GM23248 (cell line): ENCODE measurements at regions not wholly inside any gene's neighbourhood (a gene's known extent, or its start where the extent isn't known, plus 50 kb on each side); places are given as distances from the start of the nearest gene placed in this dataset.

Experiments used
- DNase-seq: peaks from one replicate; pipeline ENCODE4 v3.0.0-alpha.2; 2015
- H2AFZ ChIP-seq: fragments of 200-600 bp; sonication (generic); 2 replicates; pipeline ENCODE4 v1.6.1; 2016; ENCODE audit warnings: antibody characterized with exemption
- H3F3A ChIP-seq: fragments of 200-600 bp; sonication (generic); 2 replicates; pipeline ENCODE4 v1.6.1; 2016; ENCODE audit warnings: mild to moderate bottlenecking, antibody characterized with exemption, mixed run types; ENCODE audit not compliant: insufficient read depth
- H3K27ac ChIP-seq: fragments of 200-600 bp; sonication (generic); 2 replicates; pipeline ENCODE4 v1.5.1; 2016; ENCODE audit warnings: mild to moderate bottlenecking
- H3K27me3 ChIP-seq: fragments of 200-600 bp; sonication (generic); replicated peaks from 2 replicates; pipeline ENCODE4 v1.6.1; 2016; ENCODE audit warnings: mild to moderate bottlenecking; ENCODE audit not compliant: insufficient read depth
- H3K36me3 ChIP-seq: fragments of 200-600 bp; sonication (generic); 2 replicates; pipeline ENCODE4 v1.6.1; 2016; ENCODE audit warnings: low read depth, mild to moderate bottlenecking
- H3K4me1 ChIP-seq: fragments of 200-600 bp; sonication (generic); 2 replicates; pipeline ENCODE4 v1.6.1; 2016; ENCODE audit warnings: mild to moderate bottlenecking; ENCODE audit not compliant: insufficient read depth
- H3K4me2 ChIP-seq: fragments of 200-600 bp; sonication (generic); one replicate; pipeline ENCODE4 v1.6.1; 2016; ENCODE audit warnings: mild to moderate bottlenecking; ENCODE audit not compliant: unreplicated experiment
- H3K4me3 ChIP-seq: fragments of 200-600 bp; sonication (generic); 2 replicates; pipeline ENCODE4 v1.5.1; 2016; ENCODE audit warnings: mild to moderate bottlenecking
- H3K79me2 ChIP-seq: fragments of 200-600 bp; sonication (generic); 2 replicates; pipeline ENCODE4 v1.6.1; 2016; ENCODE audit warnings: mild to moderate bottlenecking; ENCODE audit not compliant: insufficient read depth
- H3K9ac ChIP-seq: fragments of 200-600 bp; sonication (generic); 2 replicates; pipeline ENCODE4 v1.6.1; 2016; ENCODE audit warnings: mild to moderate bottlenecking
- H3K9me2 ChIP-seq: fragments of 200-600 bp; sonication (generic); 2 replicates; pipeline ENCODE4 v1.6.1; 2016; ENCODE audit warnings: mixed run types, mild to moderate bottlenecking, moderate library complexity; ENCODE audit not compliant: insufficient read depth
- H3K9me3 ChIP-seq: fragments of 200-600 bp; sonication (generic); one replicate; pipeline ENCODE4 v1.6.1; 2017; ENCODE audit warnings: low read depth
- H4K20me1 ChIP-seq: fragments of 200-600 bp; sonication (generic); 2 replicates; pipeline ENCODE4 v1.6.0; 2016; ENCODE audit not compliant: insufficient read depth
- EZH2 ChIP-seq: fragments of 200-600 bp; sonication (generic); IDR thresholded peaks from 2 replicates; pipeline ENCODE4 v1.6.1; 2018; ENCODE audit warnings: antibody characterized with exemption, mild to moderate bottlenecking; ENCODE audit not compliant: insufficient read depth, poor library complexity, severe bottlenecking
- EZH2phosphoT487 ChIP-seq: fragments of 200-600 bp; sonication (generic); IDR thresholded peaks from 2 replicates; pipeline ENCODE4 v1.6.1; 2018; ENCODE audit warnings: antibody characterized with exemption, moderate library complexity, mild to moderate bottlenecking, low read depth; ENCODE audit not compliant: insufficient read depth
- WGBS, 2 experiments: methylation state at CpG; one replicate each; pipeline ENCODE4 v1.1.6; 2015 to 2017; ENCODE audit warnings: low lambda C conversion rate in 2 of 2, low coverage in 1 of 2; ENCODE audit errors: missing lambda C conversion rate in 2 of 2; 5-methylcytosine and 5-hydroxymethylcytosine counted together
- in situ Hi-C: fragments of 300-500 bp; cut with MboI; formaldehyde crosslinking; loops from 2 replicates; pipeline ENCODE4 v1.15.0; 2020

DNA sequence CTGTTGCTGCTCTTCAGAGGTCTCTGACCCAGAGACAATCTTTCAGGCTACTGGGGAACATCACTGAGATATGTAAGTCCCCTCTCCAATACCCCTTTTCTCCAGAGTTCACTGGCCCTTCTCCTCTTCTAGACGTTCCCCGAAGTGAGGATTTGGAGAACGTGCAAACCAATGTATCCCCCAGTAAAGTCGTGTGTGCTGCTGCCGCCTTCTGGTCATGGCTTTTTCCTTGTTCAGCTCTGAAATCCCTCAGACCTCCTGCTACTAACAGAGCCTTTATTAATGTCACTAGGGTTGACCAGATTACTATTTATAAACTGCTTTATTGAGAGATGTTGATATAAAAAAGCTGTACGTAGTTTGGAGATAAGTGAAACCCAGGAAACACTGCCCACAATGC, 1028.6 kb downstream of the CDH9 start:
- Histone ChIP-seq H3F3A (no peaks in the 10 kb centered on the region), H3K9ac (no peak overlapping the region), H4K20me1 (no peaks in the 10 kb centered on the region), H2AFZ (no peak overlapping the region), H3K4me3 (no peak overlapping the region), H3K27ac (no peak overlapping the region), H3K9me2 (no peaks in the 10 kb centered on the region), H3K36me3 (no peaks in the 10 kb centered on the region), H3K79me2 (no peaks in the 10 kb centered on the region), H3K27me3 (no peaks in the 10 kb centered on the region), H3K4me1 (no peaks in the 10 kb centered on the region), H3K4me2 (no peak overlapping the region), H3K9me3 (no peaks in the 10 kb centered on the region)
- in situ Hi-C loops = no loop called here
- TF ChIP-seq EZH2 = no peak
- TF ChIP-seq EZH2phosphoT487 = no peak
- WGBS, 2 experiments = 9 to 10% methylated on average over 6 of the region's 6 CpGs
- no peak for DNase-seq

DNA sequence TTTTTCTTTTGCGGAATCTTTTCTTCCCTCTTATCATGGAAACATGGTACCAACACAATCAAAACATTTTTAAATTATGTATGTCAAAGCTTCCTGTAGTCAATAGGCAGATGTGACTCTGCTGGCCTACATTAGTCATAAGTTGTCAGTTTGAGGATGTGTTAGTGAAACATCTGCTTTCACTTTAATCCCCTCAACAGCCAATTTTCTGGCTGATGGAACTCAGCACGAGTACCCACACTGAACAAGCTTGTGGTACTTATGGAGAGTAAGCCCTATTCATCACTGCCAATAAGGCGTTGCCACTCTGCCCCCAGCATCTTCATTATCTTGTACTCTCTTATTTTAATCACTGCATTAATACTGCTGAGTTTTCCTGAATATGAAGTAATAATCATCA, 1034.4 kb downstream of the CDH9 start:
- 15 to 18% methylated on average over 3 of the region's 3 CpGs for whole genome bisulfite sequencing, 2 experiments
- in situ Hi-C loops = no loop called here
- Histone ChIP-seq H4K20me1 (no peaks in the 10 kb centered on the region), H3K79me2 (no peaks in the 10 kb centered on the region), H3K4me2 (no peak overlapping the region), H3F3A (no peaks in the 10 kb centered on the region), H3K9me3 (no peaks in the 10 kb centered on the region), H3K4me3 (no peak overlapping the region), H3K9me2 (no peaks in the 10 kb centered on the region), H3K27ac (no peak overlapping the region), H3K4me1 (no peaks in the 10 kb centered on the region), H3K36me3 (no peaks in the 10 kb centered on the region), H3K27me3 (no peaks in the 10 kb centered on the region), H2AFZ (no peak overlapping the region), H3K9ac (no peak overlapping the region)
- no peak for DNase-seq
- TF ChIP-seq EZH2phosphoT487 (no peak), EZH2 (no peak)

DNA sequence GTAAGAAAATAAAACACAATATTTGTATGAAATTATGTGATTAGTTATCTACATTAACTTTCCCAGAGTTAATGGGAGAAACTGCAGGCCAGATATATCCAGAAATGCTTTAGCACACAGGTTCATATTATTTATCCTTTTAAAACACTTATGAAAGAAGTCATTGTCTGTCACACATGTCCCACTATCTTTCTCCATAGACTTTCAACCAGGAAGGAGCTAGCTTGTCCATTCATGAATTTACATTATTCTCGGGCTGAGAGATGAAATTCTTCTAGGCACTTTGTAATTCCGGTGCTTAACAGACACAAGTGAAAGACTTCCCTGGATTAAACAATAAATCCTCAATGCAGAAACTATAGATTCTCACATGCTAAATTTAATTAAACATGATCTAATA, 1043.2 kb downstream of the CDH9 start:
- Histone ChIP-seq H3K9ac (no peak overlapping the region), H3K27ac (no peak overlapping the region), H3F3A (no peaks in the 10 kb centered on the region), H3K4me3 (no peak overlapping the region), H3K79me2 (no peaks in the 10 kb centered on the region), H3K4me2 (no peak overlapping the region), H3K4me1 (no peaks in the 10 kb centered on the region), H3K36me3 (no peaks in the 10 kb centered on the region), H2AFZ (no peak overlapping the region), H3K27me3 (no peaks in the 10 kb centered on the region), H4K20me1 (no peaks in the 10 kb centered on the region), H3K9me3 (no peaks in the 10 kb centered on the region), H3K9me2 (no peaks in the 10 kb centered on the region)
- TF ChIP-seq EZH2phosphoT487 (no peak), EZH2 (no peak)
- in situ Hi-C loops = no loop called here
- WGBS, 2 experiments = 58 to 63% methylated on average over 2 of the region's 2 CpGs
- no peak for DNase-seq

DNA sequence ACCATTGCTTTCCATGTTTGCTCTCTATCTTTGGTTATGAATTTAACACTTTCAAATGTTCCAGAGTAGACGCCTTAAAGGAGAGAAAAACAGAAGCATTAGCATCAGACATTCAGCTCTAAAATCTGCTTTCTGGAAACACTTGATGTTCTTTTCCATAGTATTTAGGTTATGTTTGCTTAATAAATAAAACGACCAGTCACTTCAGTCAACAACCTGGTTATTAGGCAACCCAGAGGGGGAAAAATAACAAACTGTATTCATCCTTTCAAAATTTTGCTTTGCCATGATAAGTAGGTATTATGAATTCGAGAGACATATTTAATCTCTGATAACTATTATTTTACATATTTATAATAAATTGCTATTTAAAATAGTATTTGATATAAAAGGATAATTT, 1044.7 kb downstream of the CDH9 start:
- DNase-seq = no peak
- Histone ChIP-seq H3K9ac (no peak overlapping the region), H3K4me1 (no peaks in the 10 kb centered on the region), H3K9me2 (no peaks in the 10 kb centered on the region), H3K9me3 (no peaks in the 10 kb centered on the region), H3F3A (no peaks in the 10 kb centered on the region), H2AFZ (no peak overlapping the region), H3K79me2 (no peaks in the 10 kb centered on the region), H3K4me2 (no peak overlapping the region), H3K27ac (no peak overlapping the region), H3K36me3 (no peaks in the 10 kb centered on the region), H3K4me3 (no peak overlapping the region), H3K27me3 (no peaks in the 10 kb centered on the region), H4K20me1 (no peaks in the 10 kb centered on the region)
- in situ Hi-C loops = no loop called here
- TF ChIP-seq EZH2phosphoT487 = no peak
- WGBS, 2 experiments = 12 to 14% methylated on average over 3 of the region's 3 CpGs

DNA sequence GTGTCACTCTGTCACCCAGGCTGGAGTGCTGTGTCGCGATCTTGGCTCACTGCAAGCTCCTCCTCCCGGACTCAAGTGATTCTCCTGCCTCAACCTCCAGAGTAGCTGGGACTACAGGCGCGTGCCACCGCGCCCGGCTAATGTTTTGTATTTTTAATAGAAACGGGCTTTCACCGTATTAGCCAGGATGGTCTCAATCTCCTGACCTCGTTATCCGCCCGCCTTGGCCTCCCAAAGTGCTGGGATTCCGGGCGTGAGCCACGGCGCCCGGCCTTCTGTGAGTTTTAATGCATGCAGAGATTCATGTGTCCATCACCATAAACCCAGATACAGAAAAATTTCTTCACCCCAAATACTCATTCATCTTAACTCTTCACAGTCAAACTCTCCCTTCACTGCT, 1046.7 kb downstream of the CDH9 start:
- no peaks in the 10 kb centered on the region for H3K27me3 ChIP-seq
- H4K20me1 ChIP-seq = no peaks in the 10 kb centered on the region
- no peaks in the 10 kb centered on the region for H3K36me3 ChIP-seq
- in situ Hi-C loops = no loop called here
- H3K4me3 ChIP-seq = no peak overlapping the region
- WGBS, 2 experiments = 69 to 82% methylated on average over 18 of the region's 18 CpGs
- H3K79me2 ChIP-seq = no peaks in the 10 kb centered on the region
- no peak overlapping the region for H3K4me2 ChIP-seq
- TF ChIP-seq EZH2phosphoT487 (no peak), EZH2 (no peak)
- no peak overlapping the region for H3K9ac ChIP-seq
- DNase-seq = no peak
- no peaks in the 10 kb centered on the region for H3K9me2 ChIP-seq
- no peak overlapping the region for H2AFZ ChIP-seq
- H3K9me3 ChIP-seq = peaks cover 4% of the 10 kb centered on the region
- H3K27ac ChIP-seq = no peak overlapping the region
- H3K4me1 ChIP-seq = no peaks in the 10 kb centered on the region
- H3F3A ChIP-seq = no peaks in the 10 kb centered on the region
